PC-9 (cell line): ENCODE measurements at regions not wholly inside any gene's neighbourhood (a gene's known extent, or its start where the extent isn't known, plus 50 kb on each side); places are given as distances from the start of the nearest gene placed in this dataset.
"Not testable (repeated sequence)": the region's sequence is repeated elsewhere in the genome, so short reads cannot be mapped to it uniquely, and the experiment has no call there.

Experiments used
- BruUV-seq: library from RNA; stranded (reverse); fragments of 400-500 nt; replicated peaks from 2 replicates; lab custom pipeline; 2021; lab: Mats Ljungman, UMichigan
- CTCF ChIA-PET: fragments of 300-600 bp; sonication (Branson Sonifier 250); formaldehyde crosslinking; loops from one replicate; lab custom pipeline; 2022; ENCODE audit warnings: antibody characterized with exemption; lab: Charles Lee
- POLR2A ChIA-PET: fragments of 300-600 bp; sonication (Branson Sonifier 250); formaldehyde crosslinking; loops from one replicate; lab custom pipeline; 2022; ENCODE audit warnings: antibody characterized with exemption; ENCODE audit not compliant: unreplicated experiment; lab: Charles Lee
- DNase-seq, 2 experiments: peaks; one replicate each; pipeline versions ENCODE4 v3.0.0 to v3.0.0-alpha.2; 2015 to 2022; ENCODE audit warnings: mixed read lengths in 1 of 2
- H2AFZ ChIP-seq: fragments of 200-600 bp; sonication (generic); 2 replicates; pipeline ENCODE4 v1.8.1; 2017; ENCODE audit warnings: antibody characterized with exemption
- H3F3A ChIP-seq: fragments of 200-600 bp; sonication (generic); 2 replicates; pipeline ENCODE4 v1.8.1; 2017; ENCODE audit warnings: antibody characterized with exemption, mild to moderate bottlenecking, low read depth; ENCODE audit not compliant: insufficient read depth
- H3K27ac ChIP-seq: fragments of 200-600 bp; sonication (generic); 2 replicates; pipeline ENCODE4 v1.6.1; 2016; ENCODE audit warnings: mixed run types
- H3K27me3 ChIP-seq: fragments of 200-600 bp; sonication (generic); 2 replicates; pipeline ENCODE4 v1.6.1; 2016; ENCODE audit warnings: low read depth, mixed run types; ENCODE audit not compliant: insufficient read depth
- H3K36me3 ChIP-seq: fragments of 200-600 bp; sonication (generic); 2 replicates; pipeline ENCODE4 v1.6.1; 2016; ENCODE audit warnings: low read depth, mixed run types
- H3K4me1 ChIP-seq: fragments of 200-600 bp; sonication (generic); replicated peaks from 2 replicates; pipeline ENCODE4 v1.6.1; 2016; ENCODE audit warnings: mixed run types; ENCODE audit not compliant: insufficient read depth
- H3K4me2 ChIP-seq: fragments of 200-600 bp; sonication (generic); 2 replicates; pipeline ENCODE4 v1.6.1; 2017; ENCODE audit warnings: mixed run types
- H3K4me3 ChIP-seq: fragments of 200-600 bp; sonication (generic); 2 replicates; pipeline ENCODE4 v1.6.1; 2016; ENCODE audit warnings: mixed run types
- H3K79me2 ChIP-seq: fragments of 200-600 bp; sonication (generic); 2 replicates; pipeline ENCODE4 v1.6.1; 2017; ENCODE audit warnings: low read depth, mixed run types
- H3K9me2 ChIP-seq: fragments of 200-600 bp; sonication (generic); 2 replicates; pipeline ENCODE4 v1.8.1; 2017; ENCODE audit warnings: mild to moderate bottlenecking; ENCODE audit not compliant: insufficient read depth
- H3K9me3 ChIP-seq: fragments of 200-600 bp; sonication (generic); 2 replicates; pipeline ENCODE4 v1.8.1; 2016; ENCODE audit warnings: low read depth; ENCODE audit not compliant: insufficient read depth
- H4K20me1 ChIP-seq: fragments of 200-600 bp; sonication (generic); 2 replicates; pipeline ENCODE4 v1.8.1; 2017; ENCODE audit not compliant: insufficient read depth
- EZH2 ChIP-seq: fragments of 200-600 bp; sonication (generic); IDR thresholded peaks from 2 replicates; pipeline ENCODE4 v1.8.0; 2017; ENCODE audit warnings: antibody characterized with exemption, low read depth
- intact Hi-C: fragments of 100-400 bp; cut with micrococcal nuclease; formaldehyde crosslinking; loops from one replicate; pipeline ENCODE4 v1.10.0; 2022; ENCODE audit not compliant: unreplicated experiment
- TF ChIP-seq, protein P1 (sequence below): fragments of 200-600 bp; sonication (generic); conservative IDR thresholded peaks from 2 replicates; pipeline ENCODE4 v1.6.1; 2017; ENCODE audit warnings: mixed run types, antibody characterized with exemption, mild to moderate bottlenecking, moderate library complexity

DNA sequence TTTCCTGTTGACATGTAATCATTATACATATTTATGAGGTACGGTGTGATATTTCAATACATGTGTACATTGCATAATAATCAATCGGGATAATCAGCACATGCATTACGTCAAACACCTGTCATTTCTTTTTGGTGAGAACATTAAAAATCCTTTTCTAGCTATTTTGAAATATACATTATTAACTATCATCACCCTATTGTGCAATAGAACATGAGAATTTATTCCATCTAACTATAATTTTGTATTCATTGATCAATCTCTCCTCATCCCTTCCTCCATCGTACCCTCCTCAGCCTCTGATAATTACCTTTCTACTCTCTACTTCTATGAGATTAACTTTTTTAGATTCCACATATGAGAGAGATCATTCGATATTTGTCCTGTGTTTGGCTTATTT, 170.9 kb upstream of the GHR start:
- no peak overlapping the region for H3K27ac ChIP-seq
- intact Hi-C loops, result no loop called here
- H3K27me3 ChIP-seq, result no peaks in the 10 kb centered on the region
- no peak for DNase-seq
- no peak overlapping the region for H3K4me3 ChIP-seq
- H3K9me3 ChIP-seq, result no peaks in the 10 kb centered on the region; the same call in 1 of the 2 replicates
- H3K36me3 ChIP-seq, result no peaks in the 10 kb centered on the region
- no peaks in the 10 kb centered on the region for H3K4me1 ChIP-seq
- H2AFZ ChIP-seq, result no peak overlapping the region
- no TSS peak for BruUV-seq
- TF ChIP-seq, protein P1, sequence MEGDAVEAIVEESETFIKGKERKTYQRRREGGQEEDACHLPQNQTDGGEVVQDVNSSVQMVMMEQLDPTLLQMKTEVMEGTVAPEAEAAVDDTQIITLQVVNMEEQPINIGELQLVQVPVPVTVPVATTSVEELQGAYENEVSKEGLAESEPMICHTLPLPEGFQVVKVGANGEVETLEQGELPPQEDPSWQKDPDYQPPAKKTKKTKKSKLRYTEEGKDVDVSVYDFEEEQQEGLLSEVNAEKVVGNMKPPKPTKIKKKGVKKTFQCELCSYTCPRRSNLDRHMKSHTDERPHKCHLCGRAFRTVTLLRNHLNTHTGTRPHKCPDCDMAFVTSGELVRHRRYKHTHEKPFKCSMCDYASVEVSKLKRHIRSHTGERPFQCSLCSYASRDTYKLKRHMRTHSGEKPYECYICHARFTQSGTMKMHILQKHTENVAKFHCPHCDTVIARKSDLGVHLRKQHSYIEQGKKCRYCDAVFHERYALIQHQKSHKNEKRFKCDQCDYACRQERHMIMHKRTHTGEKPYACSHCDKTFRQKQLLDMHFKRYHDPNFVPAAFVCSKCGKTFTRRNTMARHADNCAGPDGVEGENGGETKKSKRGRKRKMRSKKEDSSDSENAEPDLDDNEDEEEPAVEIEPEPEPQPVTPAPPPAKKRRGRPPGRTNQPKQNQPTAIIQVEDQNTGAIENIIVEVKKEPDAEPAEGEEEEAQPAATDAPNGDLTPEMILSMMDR, result no peak
- TF ChIP-seq EZH2, result no peak
- no peaks in the 10 kb centered on the region for H3F3A ChIP-seq
- H3K79me2 ChIP-seq, result no peaks in the 10 kb centered on the region
- CTCF ChIA-PET, result no interaction called here
- no peak overlapping the region for H3K4me2 ChIP-seq
- H4K20me1 ChIP-seq, result no peaks in the 10 kb centered on the region
- POLR2A ChIA-PET, result no interaction called here
- H3K9me2 ChIP-seq, result no peaks in the 10 kb centered on the region

DNA sequence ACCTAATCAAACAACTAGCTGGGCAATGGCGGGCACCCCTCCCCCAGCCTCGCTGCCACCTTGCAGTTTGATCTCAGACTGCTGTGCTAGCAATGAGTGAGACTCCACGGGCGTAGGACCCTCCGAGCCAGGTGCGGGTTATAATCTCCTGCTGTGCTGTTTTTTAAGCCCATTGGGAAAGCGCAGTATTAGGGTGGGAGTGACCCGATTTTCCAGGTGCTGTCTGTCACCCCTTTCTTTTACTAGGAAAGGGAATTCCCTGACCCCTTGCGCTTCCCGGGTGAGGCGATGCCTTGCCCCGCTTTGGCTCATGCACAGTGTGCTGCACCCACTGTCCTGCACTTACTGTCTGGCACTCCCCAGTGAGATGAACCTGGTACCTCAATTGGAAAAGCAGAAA, 163.3 kb upstream of the GHR start:
- intact Hi-C loops, H3K9me3 ChIP-seq, CTCF ChIA-PET, BruUV-seq, H3K27ac ChIP-seq, POLR2A ChIA-PET, H3K9me2 ChIP-seq, H3K4me1 ChIP-seq, H4K20me1 ChIP-seq, H3F3A ChIP-seq, H3K36me3 ChIP-seq, H3K27me3 ChIP-seq, H3K79me2 ChIP-seq: not testable (repeated sequence)
- peak overlapping the region; percentile 71 for H3K4me2 ChIP-seq
- H3K4me3 ChIP-seq, result peak overlapping the region; percentile 50; the same call in 1 of the 2 replicates
- H2AFZ ChIP-seq, result peak overlapping the region; percentile 32
- DNase-seq, result peak in 1 of 2 experiments; percentile 2

DNA sequence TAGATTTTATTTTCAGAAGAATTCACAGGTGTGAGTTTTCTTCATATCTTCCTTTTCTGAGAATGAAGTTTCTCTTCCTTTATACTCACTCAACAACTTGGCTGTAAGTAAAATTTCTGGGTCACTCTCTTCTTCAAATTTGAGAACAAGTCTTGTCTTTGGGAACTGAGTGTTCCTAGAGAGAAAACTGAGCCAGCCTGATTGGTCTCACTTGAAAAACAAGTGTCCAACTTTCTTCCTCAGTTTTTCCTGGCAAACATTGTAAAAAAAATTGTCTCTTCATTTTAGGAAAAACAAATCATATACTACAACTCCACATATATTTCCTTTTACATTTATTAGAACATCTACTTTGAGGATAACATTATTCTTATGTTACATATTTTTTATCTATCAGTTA, 156.1 kb upstream of the GHR start:
- Histone ChIP-seq H3F3A (no peaks in the 10 kb centered on the region), H3K27me3 (no peaks in the 10 kb centered on the region), H2AFZ (no peak overlapping the region), H3K4me3 (no peak overlapping the region), H3K9me3 (no peaks in the 10 kb centered on the region), H3K9me2 (no peaks in the 10 kb centered on the region), H3K79me2 (no peaks in the 10 kb centered on the region), H4K20me1 (no peaks in the 10 kb centered on the region), H3K27ac (no peak overlapping the region), H3K4me1 (no peaks in the 10 kb centered on the region), H3K36me3 (no peaks in the 10 kb centered on the region), H3K4me2 (no peak overlapping the region)
- intact Hi-C loops, result no loop called here
- TF ChIP-seq, protein P1, result no peak
- no peak for TF ChIP-seq EZH2
- ChIA-PET POLR2A (no interaction called here), CTCF (no interaction called here)
- no TSS peak for BruUV-seq
- DNase-seq, result no peak

DNA sequence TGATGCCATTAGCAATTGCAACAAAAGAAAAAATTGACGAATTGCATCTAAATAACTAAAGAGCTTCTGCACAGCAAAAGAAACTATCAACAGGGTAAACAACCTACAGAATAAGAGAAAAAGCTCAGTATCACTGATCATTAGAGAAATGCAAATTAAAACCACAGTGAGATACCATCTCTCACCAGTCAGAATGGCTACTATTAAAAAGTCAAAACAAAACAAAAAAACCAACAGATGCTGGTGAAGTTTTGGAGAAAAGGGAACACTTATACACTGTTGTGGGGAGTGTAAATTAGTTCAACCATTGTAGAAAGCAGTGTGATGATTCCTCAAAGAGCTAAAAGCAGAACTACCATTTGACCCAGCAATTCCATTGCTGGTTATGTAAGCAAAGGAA, 155.1 kb upstream of the GHR start:
- H3K36me3 ChIP-seq, H3K79me2 ChIP-seq, H3K27me3 ChIP-seq, intact Hi-C loops, BruUV-seq, DNase-seq, H3K9me2 ChIP-seq, H3K4me1 ChIP-seq, H3K4me3 ChIP-seq, CTCF ChIA-PET, H3K4me2 ChIP-seq, H3F3A ChIP-seq, H4K20me1 ChIP-seq, H3K27ac ChIP-seq, H2AFZ ChIP-seq, H3K9me3 ChIP-seq, POLR2A ChIA-PET: not testable (repeated sequence)
